H9 (cell line): ENCODE measurements at regions not wholly inside any gene's neighbourhood (a gene's known extent, or its start where the extent isn't known, plus 50 kb on each side); places are given as distances from the start of the nearest gene placed in this dataset.

ENCODE experiments used
- DNase-seq: peaks from one replicate; pipeline ENCODE4 v3.0.0-alpha.2; 2017
- H2AFZ ChIP-seq: one replicate; pipeline ENCODE4 v1.6.1; 2013; ENCODE audit warnings: mild to moderate bottlenecking, low read length, control low read depth, moderate library complexity
- H2AK5ac ChIP-seq: 2 replicates; pipeline ENCODE4 v1.6.1; 2013; ENCODE audit warnings: low read length, control low read depth, mixed read lengths; ENCODE audit not compliant: insufficient read length
- H2BK120ac ChIP-seq: one replicate; pipeline ENCODE4 v1.6.1; 2013; ENCODE audit warnings: low read depth, mild to moderate bottlenecking, low read length, control low read depth, inconsistent platforms; ENCODE audit not compliant: poor library complexity, severe bottlenecking
- H2BK12ac ChIP-seq: 2 replicates; pipeline ENCODE4 v1.6.1; 2013; ENCODE audit warnings: low read length, control low read depth, mixed read lengths, low read depth; ENCODE audit not compliant: insufficient read length
- H2BK15ac ChIP-seq: 2 replicates; pipeline ENCODE4 v1.6.1; 2013; ENCODE audit warnings: low read depth, low read length, control low read depth
- H2BK20ac ChIP-seq: one replicate; pipeline ENCODE4 v1.6.1; 2013; ENCODE audit warnings: low read depth, mild to moderate bottlenecking, low read length, control low read depth, inconsistent platforms; ENCODE audit not compliant: poor library complexity, severe bottlenecking
- H2BK5ac ChIP-seq: 2 replicates; pipeline ENCODE4 v1.6.1; 2013; ENCODE audit warnings: low read length, control low read depth, mixed read lengths; ENCODE audit not compliant: insufficient read length
- H3K14ac ChIP-seq: 2 replicates; pipeline ENCODE4 v1.6.1; 2013; ENCODE audit warnings: low read length, control low read depth; ENCODE audit not compliant: insufficient read depth
- H3K18ac ChIP-seq: 2 replicates; pipeline ENCODE4 v1.6.1; 2013; ENCODE audit warnings: low read depth, mild to moderate bottlenecking, mixed read lengths, low read length, control low read depth; ENCODE audit not compliant: insufficient read length
- H3K23ac ChIP-seq: 2 replicates; pipeline ENCODE4 v1.6.1; 2013; ENCODE audit warnings: low read length, control low read depth, mixed read lengths, low read depth; ENCODE audit not compliant: insufficient read length
- H3K23me2 ChIP-seq: 2 replicates; pipeline ENCODE4 v1.6.1; 2013; ENCODE audit warnings: low read depth, mild to moderate bottlenecking, mixed read lengths, low read length, control low read depth; ENCODE audit not compliant: insufficient read length, poor library complexity, severe bottlenecking
- H3K27ac ChIP-seq: 2 replicates; pipeline ENCODE4 v1.5.1; 2013; ENCODE audit warnings: low read length, control low read depth, mixed read lengths, low read depth; ENCODE audit not compliant: insufficient read length
- H3K27me3 ChIP-seq: 2 replicates; pipeline ENCODE4 v1.6.1; 2013; ENCODE audit warnings: low read length, control low read depth, inconsistent platforms; ENCODE audit not compliant: insufficient read depth
- H3K4ac ChIP-seq: 2 replicates; pipeline ENCODE4 v1.6.1; 2013; ENCODE audit warnings: low read depth, mild to moderate bottlenecking, control low read depth, inconsistent platforms, low read length, moderate library complexity
- H3K4me1 ChIP-seq: 2 replicates; pipeline ENCODE4 v1.6.1; 2013; ENCODE audit warnings: low read length, control low read depth, inconsistent platforms; ENCODE audit not compliant: insufficient read depth
- H3K4me2 ChIP-seq: 2 replicates; pipeline ENCODE4 v1.6.1; 2013; ENCODE audit warnings: low read length, control low read depth, mixed read lengths; ENCODE audit not compliant: insufficient read length, insufficient read depth
- H3K56ac ChIP-seq: 2 replicates; pipeline ENCODE4 v1.6.1; 2013; ENCODE audit warnings: low read depth, mild to moderate bottlenecking, mixed read lengths, low read length, control low read depth; ENCODE audit not compliant: insufficient read length
- H3K79me1 ChIP-seq: 2 replicates; pipeline ENCODE4 v1.6.1; 2013; ENCODE audit warnings: low read depth, mild to moderate bottlenecking, moderate library complexity, low read length, control low read depth, inconsistent platforms; ENCODE audit not compliant: insufficient read depth, poor library complexity, severe bottlenecking
- H3K79me2 ChIP-seq: 2 replicates; pipeline ENCODE4 v1.6.1; 2013; ENCODE audit warnings: low read length, control low read depth, inconsistent platforms; ENCODE audit not compliant: insufficient read depth
- H3K9ac ChIP-seq: 2 replicates; pipeline ENCODE4 v1.6.1; 2013; ENCODE audit warnings: low read length, control low read depth, mixed read lengths; ENCODE audit not compliant: insufficient read length; ENCODE audit errors: extremely low read depth
- H3K9me3 ChIP-seq: one replicate; pipeline ENCODE4 v1.6.1; 2013; ENCODE audit warnings: low read depth, low read length, inconsistent platforms; ENCODE audit not compliant: control insufficient read depth
- H3T11ph ChIP-seq: one replicate; pipeline ENCODE4 v1.6.1; 2013; ENCODE audit warnings: mild to moderate bottlenecking, low read length, control low read depth, inconsistent platforms
- H4K20me1 ChIP-seq: one replicate; pipeline ENCODE4 v1.6.1; 2013; ENCODE audit not compliant: control insufficient read depth, insufficient read length, insufficient read depth
- H4K5ac ChIP-seq: 2 replicates; pipeline ENCODE4 v1.6.1; 2013; ENCODE audit warnings: low read depth, mild to moderate bottlenecking, mixed read lengths, low read length, control low read depth; ENCODE audit not compliant: insufficient read length
- H4K8ac ChIP-seq: replicated peaks from 2 replicates; pipeline ENCODE4 v1.6.1; 2013; ENCODE audit warnings: low read length, control low read depth, mixed read lengths, low read depth; ENCODE audit not compliant: insufficient read length
- H4K91ac ChIP-seq: 2 replicates; pipeline ENCODE4 v1.6.1; 2013; ENCODE audit warnings: low read depth, mild to moderate bottlenecking, moderate library complexity, mixed read lengths, low read length, control low read depth; ENCODE audit not compliant: insufficient read length
- H3K27ac Mint-ChIP-seq, 3 experiments: 2 replicates in 2 of 3; 3 replicates in 1 of 3; pipeline ENCODE4 v1.8.0; 2020 to 2021; ENCODE audit warnings: mixed read lengths in 3 of 3, mild to moderate bottlenecking in 1 of 3, moderate library complexity in 1 of 3
- H3K27me3 Mint-ChIP-seq: 2 replicates; pipeline ENCODE4 v1.8.0; 2021; ENCODE audit warnings: low read depth, mild to moderate bottlenecking, moderate library complexity, mixed read lengths
- H3K36me3 Mint-ChIP-seq, 3 experiments: 2 replicates in 2 of 3; 3 replicates in 1 of 3; pipeline ENCODE4 v1.8.0; 2020 to 2021; ENCODE audit warnings: low read depth in 3 of 3, mixed read lengths in 3 of 3; ENCODE audit not compliant: insufficient read depth in 1 of 3
- H3K4me1 Mint-ChIP-seq, 2 experiments: 2 replicates each; pipeline ENCODE4 v1.8.0; 2020; ENCODE audit warnings: mixed read lengths in 2 of 2
- H3K4me3 Mint-ChIP-seq, 2 experiments: 2 replicates in 1 of 2; 3 replicates in 1 of 2; pipeline ENCODE4 v1.8.0; 2020 to 2021; ENCODE audit warnings: mild to moderate bottlenecking in 2 of 2, mixed read lengths in 2 of 2, moderate library complexity in 1 of 2
- H3K9me3 Mint-ChIP-seq, 2 experiments: 2 replicates in 1 of 2; 3 replicates in 1 of 2; pipeline ENCODE4 v1.8.0; 2020; ENCODE audit warnings: mild to moderate bottlenecking in 2 of 2, mixed read lengths in 2 of 2, moderate library complexity in 1 of 2
- CTCF ChIP-seq: fragments of 200-600 bp; sonication (generic); conservative IDR thresholded peaks from 3 replicates; pipeline ENCODE4 v1.8.0; 2021; ENCODE audit warnings: antibody characterized with exemption, mild to moderate bottlenecking
- WGBS: extraction: QIAGEN DNeasy Blood & Tissue Kit; methylation state at CpG from one replicate; pipeline ENCODE4 v1.1.7; 2013; ENCODE audit warnings: missing lambda C conversion rate, low lambda C conversion rate, mixed read lengths; ENCODE audit not compliant: insufficient read length; ENCODE audit errors: extremely low coverage; 5-methylcytosine and 5-hydroxymethylcytosine counted together

DNA sequence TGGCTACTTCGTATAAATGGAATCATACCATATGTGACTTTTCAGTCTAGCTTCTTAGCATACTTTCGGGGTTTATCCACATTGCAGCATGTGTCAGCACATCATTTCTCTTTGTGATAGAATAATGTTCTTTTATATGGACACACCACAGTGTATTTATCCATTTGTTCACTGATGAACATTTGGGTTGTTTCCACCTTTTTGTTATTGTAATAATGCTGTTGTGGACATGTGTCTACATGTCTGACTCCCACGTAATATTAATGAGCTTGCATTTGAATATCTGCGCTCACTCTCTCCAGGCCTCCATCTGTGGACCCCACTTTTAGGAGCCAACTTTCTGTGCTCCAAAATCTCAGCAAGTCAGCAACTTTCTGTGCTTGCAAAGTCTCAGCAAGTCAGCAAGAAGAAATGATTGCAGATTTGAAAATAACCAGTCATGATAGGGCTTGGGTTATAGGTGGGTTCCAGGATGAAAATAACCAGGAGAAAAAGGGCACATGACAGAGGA is 53.9 kb upstream of the GALNT18 start:
- Mint-ChIP-seq H3K4me1 (peaks cover 6 to 16% of the 10 kb centered on the region in 2 experiments; a peak in 2 of 4 replicates), H3K9me3 (no peaks in the 10 kb centered on the region; a peak in 1 of 5 replicates), H3K27me3 (no peaks in the 10 kb centered on the region), H3K4me3 (no peak overlapping the region), H3K27ac (no peak overlapping the region), H3K36me3 (no peaks in the 10 kb centered on the region)
- H3K4me1 ChIP-seq, result no peaks in the 10 kb centered on the region; the same call in 1 of the 2 replicates
- WGBS, result no CpG with 5 or more reads among the region's 4 CpGs
- H3K79me1 ChIP-seq, result no peaks in the 10 kb centered on the region
- no peak overlapping the region for H3K56ac ChIP-seq
- no peak overlapping the region for H3K9ac ChIP-seq
- DNase-seq, result no peak
- no peak overlapping the region for H3K14ac ChIP-seq
- H3K23me2 ChIP-seq, result no peaks in the 10 kb centered on the region
- no peak overlapping the region for H2BK15ac ChIP-seq
- no peak overlapping the region for H3K23ac ChIP-seq
- H2AFZ ChIP-seq, result no peak overlapping the region
- no peak overlapping the region for H2BK12ac ChIP-seq
- no peak overlapping the region for H3K4me2 ChIP-seq
- no peak overlapping the region for H3K18ac ChIP-seq
- no peak overlapping the region for H3K4ac ChIP-seq
- H4K91ac ChIP-seq, result no peak overlapping the region
- H3K79me2 ChIP-seq, result no peaks in the 10 kb centered on the region
- H2BK5ac ChIP-seq, result no peak overlapping the region
- H2BK20ac ChIP-seq, result no peak overlapping the region
- no peak overlapping the region for H3T11ph ChIP-seq
- no peak overlapping the region for H3K27ac ChIP-seq
- H4K20me1 ChIP-seq, result no peaks in the 10 kb centered on the region
- no peaks in the 10 kb centered on the region for H3K27me3 ChIP-seq
- TF ChIP-seq CTCF, result no peak
- H4K8ac ChIP-seq, result no peak overlapping the region
- H4K5ac ChIP-seq, result no peak overlapping the region
- no peak overlapping the region for H2BK120ac ChIP-seq
- H2AK5ac ChIP-seq, result no peak overlapping the region
- no peaks in the 10 kb centered on the region for H3K9me3 ChIP-seq
